A549 (cell line): ENCODE measurements at regions not wholly inside any gene's neighbourhood (a gene's known extent, or its start where the extent isn't known, plus 50 kb on each side); places are given as distances from the start of the nearest gene placed in this dataset.

ENCODE experiments used
- ATAC-seq, 2 experiments: fragments of 200-7000 bp in 1 of 2; fragments of >200 bp in 1 of 2; cut with Nextera tagmentation in 1 of 2; cut with Tn5 transposase in 1 of 2; 3 replicates each; pipeline versions ENCODE4 v1.8.0 to v1.9.1; 2018 to 2020; ENCODE audit warnings: mild to moderate bottlenecking in 1 of 2, moderate library complexity in 1 of 2
- CTCF ChIA-PET: fragments of 300-600 bp; sonication (Branson Sonifier 250); formaldehyde crosslinking; extraction: SDS; loops from one replicate; lab custom pipeline; 2021; ENCODE audit warnings: antibody characterized with exemption, inconsistent platforms; lab: Yijun Ruan, JAX
- POLR2A ChIA-PET: fragments of 350-600 bp; formaldehyde crosslinking; extraction: SDS; loops from one replicate; lab custom pipeline; 2021; ENCODE audit warnings: antibody characterized with exemption, inconsistent platforms; lab: Yijun Ruan, JAX
- DNase-seq, 2 experiments: peaks; one replicate each; pipeline versions ENCODE4 v3.0.0 to v3.0.0-alpha.2; 2011 to 2016; ENCODE audit warnings: low read depth in 1 of 2, low spot score in 1 of 2
- FAIRE-seq: peaks from 2 replicates; lab custom pipeline; 2011; peaks lifted over from hg19 to GRCh38; lab: Jason Lieb, UNC
- H3K27ac ChIP-seq, 2 experiments: fragments of >200 bp; sonication (Bioruptor Twin); formaldehyde crosslinking; 3 replicates each; pipeline ENCODE4 v1.5.1; 2016 to 2017
- H3K4me1 ChIP-seq: fragments of >200 bp; sonication (Bioruptor Twin); formaldehyde crosslinking; 3 replicates; pipeline ENCODE4 v1.6.1; 2016
- H3K4me2 ChIP-seq: fragments of >200 bp; sonication (Bioruptor Twin); formaldehyde crosslinking; 3 replicates; pipeline ENCODE4 v1.6.1; 2016
- H3K4me3 ChIP-seq: fragments of >200 bp; sonication (Bioruptor Twin); formaldehyde crosslinking; 3 replicates; pipeline ENCODE4 v1.5.1; 2016
- H3K9me3 ChIP-seq: fragments of >200 bp; sonication (Bioruptor Twin); formaldehyde crosslinking; 3 replicates; pipeline ENCODE4 v1.6.1; 2016
- BHLHE40 ChIP-seq: IDR thresholded peaks from 2 replicates; pipeline ENCODE4 v1.6.1; 2012; ENCODE audit warnings: low read depth, low read length, inconsistent platforms
- CEBPB ChIP-seq, 2 experiments: fragments of >200 bp in 1 of 2; sonication (Bioruptor Twin) in 1 of 2; formaldehyde crosslinking in 1 of 2; IDR thresholded peaks; 2 replicates each; pipeline ENCODE4 v1.6.1; 2012 to 2016
- CHD2 ChIP-seq: fragments of 150-350 bp; IDR thresholded peaks from 2 replicates; pipeline ENCODE4 v1.6.1; 2014; ENCODE audit warnings: low read length; ENCODE audit not compliant: partially characterized antibody
- CHD4 ChIP-seq: fragments of 200-600 bp; sonication (generic); IDR thresholded peaks from 2 replicates; pipeline ENCODE4 v1.6.1; 2016; ENCODE audit warnings: antibody characterized with exemption, mild to moderate bottlenecking, borderline replicate concordance
- EHMT2 ChIP-seq: fragments of 200-600 bp; sonication (generic); IDR thresholded peaks from 2 replicates; pipeline ENCODE4 v1.6.1; 2016; ENCODE audit warnings: antibody characterized with exemption, low read depth, mild to moderate bottlenecking, moderate library complexity
- ESRRA ChIP-seq: fragments of 150-350 bp; IDR thresholded peaks from 2 replicates; pipeline ENCODE4 v1.6.1; 2014; ENCODE audit warnings: mild to moderate bottlenecking, low read length, borderline replicate concordance
- FOSB ChIP-seq: fragments of 250-450 bp; sonication (Bioruptor Pico); IDR thresholded peaks from 2 replicates; pipeline ENCODE4 v1.5.0; 2020; ENCODE audit warnings: mild to moderate bottlenecking, moderate library complexity
- FOXS1 ChIP-seq: fragments of 250-450 bp; sonication (Bioruptor Pico); IDR thresholded peaks from 2 replicates; pipeline ENCODE4 v1.5.0; 2020; ENCODE audit warnings: mild to moderate bottlenecking, moderate library complexity
- HOXB5 ChIP-seq: fragments of 250-450 bp; sonication (Bioruptor Pico); IDR thresholded peaks from 2 replicates; pipeline ENCODE4 v1.5.0; 2020; ENCODE audit warnings: mild to moderate bottlenecking, moderate library complexity
- JUN ChIP-seq, 2 experiments: fragments of >200 bp; sonication (Bioruptor Twin); formaldehyde crosslinking; IDR thresholded peaks; 2 replicates in 1 of 2; 3 replicates in 1 of 2; pipeline ENCODE4 v1.6.1; 2016 to 2017
- JUNB ChIP-seq: fragments of >200 bp; sonication (Bioruptor Twin); formaldehyde crosslinking; IDR thresholded peaks from 2 replicates; pipeline ENCODE4 v1.6.1; 2016
- KDM5A ChIP-seq: fragments of 200-600 bp; sonication (generic); IDR thresholded peaks from 2 replicates; pipeline ENCODE4 v1.6.1; 2016; ENCODE audit warnings: antibody characterized with exemption, mild to moderate bottlenecking
- MAZ ChIP-seq: fragments of 150-350 bp; IDR thresholded peaks from 2 replicates; pipeline ENCODE4 v1.6.1; 2014; ENCODE audit warnings: antibody characterized with exemption, low read depth, low read length, borderline replicate concordance
- NR3C1 ChIP-seq: fragments of >200 bp; sonication (Bioruptor Twin); formaldehyde crosslinking; IDR thresholded peaks from 3 replicates; pipeline ENCODE4 v1.6.1; 2017
- PHF8 ChIP-seq: fragments of 200-600 bp; sonication (generic); IDR thresholded peaks from 2 replicates; pipeline ENCODE4 v1.6.1; 2016; ENCODE audit warnings: low read depth, mild to moderate bottlenecking, antibody characterized with exemption, moderate library complexity, borderline replicate concordance
- RFX5 ChIP-seq: fragments of 450-650 bp; IDR thresholded peaks from 2 replicates; pipeline ENCODE4 v1.7.1; 2014; ENCODE audit warnings: antibody characterized with exemption, mild to moderate bottlenecking, moderate library complexity
- SMC3 ChIP-seq: fragments of >200 bp; sonication (Bioruptor Twin); formaldehyde crosslinking; IDR thresholded peaks from 3 replicates; pipeline ENCODE4 v1.6.1; 2018; ENCODE audit warnings: inconsistent platforms
- TFCP2L1 ChIP-seq: fragments of 250-450 bp; sonication (Bioruptor Pico); IDR thresholded peaks from 2 replicates; pipeline ENCODE4 v1.5.0; 2021; ENCODE audit warnings: mild to moderate bottlenecking
- TP53 ChIP-seq: fragments of 250-450 bp; sonication (Bioruptor Pico); IDR thresholded peaks from 2 replicates; pipeline ENCODE4 v1.5.0; 2021; ENCODE audit warnings: mild to moderate bottlenecking, moderate library complexity
- ZNF302 ChIP-seq: fragments of 250-450 bp; sonication (Bioruptor Pico); IDR thresholded peaks from 2 replicates; pipeline ENCODE4 v1.9.0; 2021; ENCODE audit warnings: inconsistent platforms, mild to moderate bottlenecking, moderate library complexity
- ZSCAN20 ChIP-seq: fragments of 250-450 bp; sonication (Bioruptor Pico); IDR thresholded peaks from 2 replicates; pipeline ENCODE4 v1.8.0; 2022; ENCODE audit warnings: mild to moderate bottlenecking, moderate library complexity
- WGBS: methylation state at CpG from one replicate; pipeline ENCODE4 v1.1.6; 2017; ENCODE audit errors: missing lambda C conversion rate; 5-methylcytosine and 5-hydroxymethylcytosine counted together
- TF ChIP-seq, protein P1 (sequence below): fragments of 450-650 bp; IDR thresholded peaks from 2 replicates; pipeline ENCODE4 v1.6.1; 2014; ENCODE audit warnings: antibody characterized with exemption
- TF ChIP-seq, protein P2 (sequence below): fragments of 250-450 bp; sonication (Bioruptor Pico); IDR thresholded peaks from 2 replicates; pipeline ENCODE4 v1.5.0; 2020; ENCODE audit warnings: low read depth, mild to moderate bottlenecking, moderate library complexity
- TF ChIP-seq, protein P3 (sequence below): IDR thresholded peaks from 2 replicates; pipeline ENCODE4 v1.6.1; 2012
- TF ChIP-seq, protein P4 (sequence below): fragments of 150-350 bp; IDR thresholded peaks from 2 replicates; pipeline ENCODE4 v1.6.1; 2014; ENCODE audit warnings: low read depth, mild to moderate bottlenecking, low read length
- TF ChIP-seq, protein P5 (sequence below): fragments of >200 bp; sonication (Bioruptor Twin); formaldehyde crosslinking; IDR thresholded peaks from 2 replicates; pipeline ENCODE4 v1.6.1; 2016

DNA sequence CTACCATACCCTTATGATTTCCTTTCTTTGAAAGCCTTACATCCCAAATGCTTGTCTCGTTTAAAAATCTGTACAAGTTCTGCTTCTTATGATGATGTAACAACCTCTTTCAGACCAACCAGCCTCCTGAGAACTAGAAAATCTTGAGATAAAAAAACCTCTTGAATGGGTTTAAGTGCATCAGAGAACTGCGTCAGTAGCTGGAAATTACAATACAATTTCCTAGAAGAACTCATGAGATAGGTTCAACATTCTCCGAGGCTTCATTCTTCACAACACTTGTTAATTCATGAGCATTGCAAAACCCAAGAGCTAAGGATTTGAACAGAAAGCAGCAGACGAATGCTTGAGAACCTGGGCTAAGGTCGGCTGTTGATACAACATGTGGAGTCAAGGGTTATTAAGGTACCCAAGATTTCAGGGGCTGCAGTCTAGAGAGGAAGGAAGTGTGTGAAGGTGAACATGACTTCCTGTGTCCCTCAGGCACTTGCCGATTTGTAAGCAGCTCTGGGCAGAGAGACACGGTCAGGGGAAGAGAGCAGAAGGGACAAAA lies 286.0 kb downstream of the ICE1 start:
- POLR2A ChIA-PET = no interaction called here

DNA sequence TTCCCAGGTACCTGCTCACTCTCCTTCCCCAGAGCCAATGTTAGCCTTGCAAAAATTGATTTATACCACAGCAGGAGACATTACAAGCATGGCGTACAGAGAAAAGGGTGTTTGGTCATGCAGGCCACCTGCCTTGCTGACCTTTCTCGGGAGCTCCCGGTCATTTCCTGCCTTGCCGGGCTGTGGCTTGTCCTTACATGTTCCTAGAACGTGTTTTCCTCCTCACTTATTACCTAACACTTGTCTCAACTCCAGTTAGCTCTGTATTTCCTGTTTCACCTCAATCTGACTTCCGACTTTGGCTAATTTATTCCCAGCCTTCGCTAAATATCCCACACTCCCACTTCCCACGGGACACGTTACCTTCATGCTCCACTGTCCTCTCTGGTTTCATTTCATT lies 282.5 kb downstream of the ICE1 start:
- Histone ChIP-seq H3K27ac (no peak overlapping the region), H3K4me3 (no peak overlapping the region), H3K4me2 (peak overlapping the region; percentile 30; the same call in 2 of the 3 replicates), H3K9me3 (0 out of 3 replicates have a peak, but pooled peaks cover 2% of the 10 kb centered on the region), H3K4me1 (no peaks in the 10 kb centered on the region)
- DNase-seq (no peak), FAIRE-seq (no peak), ATAC-seq (no peak)
- CTCF ChIA-PET = interaction anchor here (0.5 kb wide), 1 partner anchor 86 kb away, joined by 3 read pairs; no protein-coding TSS in a partner anchor
- TF ChIP-seq TP53 (CRISPR knock-in tag) = no peak
- no peak for TF ChIP-seq SMC3
- TF ChIP-seq PHF8 = no peak
- no peak for TF ChIP-seq NR3C1
- no peak for TF ChIP-seq ZNF302 (CRISPR knock-in tag)
- no peak for TF ChIP-seq HOXB5 (CRISPR knock-in tag)
- no peak for TF ChIP-seq KDM5A
- no peak for TF ChIP-seq FOSB (CRISPR knock-in tag)
- TF ChIP-seq, protein P1, sequence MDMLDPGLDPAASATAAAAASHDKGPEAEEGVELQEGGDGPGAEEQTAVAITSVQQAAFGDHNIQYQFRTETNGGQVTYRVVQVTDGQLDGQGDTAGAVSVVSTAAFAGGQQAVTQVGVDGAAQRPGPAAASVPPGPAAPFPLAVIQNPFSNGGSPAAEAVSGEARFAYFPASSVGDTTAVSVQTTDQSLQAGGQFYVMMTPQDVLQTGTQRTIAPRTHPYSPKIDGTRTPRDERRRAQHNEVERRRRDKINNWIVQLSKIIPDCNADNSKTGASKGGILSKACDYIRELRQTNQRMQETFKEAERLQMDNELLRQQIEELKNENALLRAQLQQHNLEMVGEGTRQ = no peak
- no peak for TF ChIP-seq CEBPB (IDR thresholded peaks at IDR 0.05)
- TF ChIP-seq CHD2 = no peak
- TF ChIP-seq TFCP2L1 (CRISPR knock-in tag) = no peak
- TF ChIP-seq, protein P2, sequence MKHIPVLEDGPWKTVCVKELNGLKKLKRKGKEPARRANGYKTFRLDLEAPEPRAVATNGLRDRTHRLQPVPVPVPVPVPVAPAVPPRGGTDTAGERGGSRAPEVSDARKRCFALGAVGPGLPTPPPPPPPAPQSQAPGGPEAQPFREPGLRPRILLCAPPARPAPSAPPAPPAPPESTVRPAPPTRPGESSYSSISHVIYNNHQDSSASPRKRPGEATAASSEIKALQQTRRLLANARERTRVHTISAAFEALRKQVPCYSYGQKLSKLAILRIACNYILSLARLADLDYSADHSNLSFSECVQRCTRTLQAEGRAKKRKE (CRISPR knock-in tag) = no peak
- TF ChIP-seq EHMT2 = no peak
- no peak for TF ChIP-seq BHLHE40
- TF ChIP-seq MAZ = no peak
- TF ChIP-seq ZSCAN20 = no peak
- no peak for TF ChIP-seq JUN (IDR thresholded peaks at IDR 0.05)
- WGBS = 46% methylated on average over 9 of the region's 9 CpGs
- POLR2A ChIA-PET = no interaction called here

More for the DNA sequence above, 286.0 kb downstream of the ICE1 start:
- H3K4me1 ChIP-seq = no peaks in the 10 kb centered on the region
- 3% methylated on average over 7 of the region's 7 CpGs for WGBS
- no peak overlapping the region for H3K27ac ChIP-seq
- CTCF ChIA-PET = no interaction called here
- H3K4me3 ChIP-seq = no peak overlapping the region
- ATAC-seq (no peak), DNase-seq (no peak), FAIRE-seq (no peak)
- TF ChIP-seq JUN (IDR thresholded peaks at IDR 0.05) (no peak), MAZ (no peak), TP53 (CRISPR knock-in tag) (no peak), ESRRA (no peak), RFX5 (no peak), JUNB (no peak), CHD4 (no peak), FOXS1 (CRISPR knock-in tag) (no peak), HOXB5 (CRISPR knock-in tag) (no peak), TFCP2L1 (CRISPR knock-in tag) (no peak)
- TF ChIP-seq, protein P3, sequence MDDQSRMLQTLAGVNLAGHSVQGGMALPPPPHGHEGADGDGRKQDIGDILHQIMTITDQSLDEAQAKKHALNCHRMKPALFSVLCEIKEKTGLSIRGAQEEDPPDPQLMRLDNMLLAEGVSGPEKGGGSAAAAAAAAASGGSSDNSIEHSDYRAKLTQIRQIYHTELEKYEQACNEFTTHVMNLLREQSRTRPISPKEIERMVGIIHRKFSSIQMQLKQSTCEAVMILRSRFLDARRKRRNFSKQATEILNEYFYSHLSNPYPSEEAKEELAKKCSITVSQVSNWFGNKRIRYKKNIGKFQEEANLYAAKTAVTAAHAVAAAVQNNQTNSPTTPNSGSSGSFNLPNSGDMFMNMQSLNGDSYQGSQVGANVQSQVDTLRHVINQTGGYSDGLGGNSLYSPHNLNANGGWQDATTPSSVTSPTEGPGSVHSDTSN = no peak
- TF ChIP-seq, protein P4, sequence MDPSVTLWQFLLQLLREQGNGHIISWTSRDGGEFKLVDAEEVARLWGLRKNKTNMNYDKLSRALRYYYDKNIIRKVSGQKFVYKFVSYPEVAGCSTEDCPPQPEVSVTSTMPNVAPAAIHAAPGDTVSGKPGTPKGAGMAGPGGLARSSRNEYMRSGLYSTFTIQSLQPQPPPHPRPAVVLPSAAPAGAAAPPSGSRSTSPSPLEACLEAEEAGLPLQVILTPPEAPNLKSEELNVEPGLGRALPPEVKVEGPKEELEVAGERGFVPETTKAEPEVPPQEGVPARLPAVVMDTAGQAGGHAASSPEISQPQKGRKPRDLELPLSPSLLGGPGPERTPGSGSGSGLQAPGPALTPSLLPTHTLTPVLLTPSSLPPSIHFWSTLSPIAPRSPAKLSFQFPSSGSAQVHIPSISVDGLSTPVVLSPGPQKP = no peak
- TF ChIP-seq, protein P5, sequence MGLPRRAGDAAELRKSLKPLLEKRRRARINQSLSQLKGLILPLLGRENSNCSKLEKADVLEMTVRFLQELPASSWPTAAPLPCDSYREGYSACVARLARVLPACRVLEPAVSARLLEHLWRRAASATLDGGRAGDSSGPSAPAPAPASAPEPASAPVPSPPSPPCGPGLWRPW = no peak
- TF ChIP-seq, protein P2 (CRISPR knock-in tag) = no peak
- no peak overlapping the region for H3K4me2 ChIP-seq
- H3K9me3 ChIP-seq = 0 out of 3 replicates have a peak, but pooled peaks cover 2% of the 10 kb centered on the region
